Activated T-cell treated with anti-CD3 and anti-CD28 coated beads, Interleukin-2, amount 50 U/mL, for 72 hours (primary cell): ENCODE measurements at regions not wholly inside any gene's neighbourhood (a gene's known extent, or its start where the extent isn't known, plus 50 kb on each side); places are given as distances from the start of the nearest gene placed in this dataset.
A peak's percentile ranks its signal among the peaks of the same experiment; 100 is the strongest.

Source experiments
- ATAC-seq, 2 donors: fragments of 150-1000 bp; cut with Tn5 transposase; replicated peaks in 1 of 2; 2 replicates each; pipeline ENCODE4 v1.10.0; 2021; ENCODE audit warnings: moderate library complexity in 2 of 2, mild to moderate bottlenecking in 1 of 2
- DNase-seq, 2 donors: peaks; one replicate each; pipeline ENCODE4 v3.0.0; 2021 to 2022; ENCODE audit warnings: mixed read lengths in 1 of 2
- H3K27ac Mint-ChIP-seq: one replicate; pipeline ENCODE4 v1.8.0; 2022; ENCODE audit warnings: mild to moderate bottlenecking, moderate library complexity, mixed read lengths
- H3K27me3 Mint-ChIP-seq: one replicate; pipeline ENCODE4 v1.8.0; 2022; ENCODE audit warnings: low read depth, mixed read lengths
- H3K36me3 Mint-ChIP-seq, 2 donors: one replicate each; pipeline ENCODE4 v1.8.0; 2022; ENCODE audit warnings: mixed read lengths in 2 of 2, mild to moderate bottlenecking in 1 of 2; ENCODE audit not compliant: insufficient read depth in 2 of 2
- H3K4me1 Mint-ChIP-seq: one replicate; pipeline ENCODE4 v1.8.0; 2022; ENCODE audit warnings: low read depth, mixed read lengths
- H3K4me3 Mint-ChIP-seq, 2 donors: one replicate each; pipeline ENCODE4 v1.8.0; 2022; ENCODE audit warnings: mild to moderate bottlenecking in 2 of 2, mixed read lengths in 2 of 2, moderate library complexity in 2 of 2
- H3K9me3 Mint-ChIP-seq, 2 donors: one replicate each; pipeline ENCODE4 v1.8.0; 2022; ENCODE audit warnings: mixed read lengths in 2 of 2

DNA sequence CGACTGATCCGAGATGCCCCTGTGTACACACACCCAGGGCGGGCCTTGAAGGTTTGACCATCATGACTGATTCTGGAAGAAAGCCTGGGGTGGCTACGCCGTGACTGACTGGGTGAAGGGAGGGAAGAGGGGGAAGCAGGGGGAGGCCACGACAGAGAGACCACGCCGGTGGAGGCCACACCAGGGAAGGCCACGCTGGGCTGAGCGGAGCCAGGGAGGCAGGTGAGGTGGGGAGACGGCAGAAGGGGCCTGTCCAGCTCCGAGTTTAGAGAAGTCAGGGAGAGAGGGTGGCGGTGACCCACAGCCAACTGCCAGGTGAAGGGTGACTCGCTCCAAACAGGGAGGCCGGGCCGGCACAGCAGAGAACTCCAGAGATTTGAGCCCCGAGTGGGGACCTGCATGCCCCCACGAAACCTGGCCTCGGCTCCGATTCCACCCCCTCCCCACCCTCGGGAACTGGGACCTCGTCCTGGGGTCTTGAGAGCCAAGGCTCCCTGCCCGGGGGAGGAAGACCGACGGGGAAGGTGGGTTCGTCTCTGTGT lies 102.6 kb downstream of the PTPRS start:
- no peaks in the 10 kb centered on the region for H3K27me3 Mint-ChIP-seq
- H3K36me3 Mint-ChIP-seq, result no peaks in the 10 kb centered on the region
- H3K9me3 Mint-ChIP-seq, result no peaks in the 10 kb centered on the region
- no peak for DNase-seq
- H3K27ac Mint-ChIP-seq, result no peak overlapping the region
- no peak overlapping the region for H3K4me3 Mint-ChIP-seq
- no peaks in the 10 kb centered on the region for H3K4me1 Mint-ChIP-seq
- no peak for ATAC-seq

DNA sequence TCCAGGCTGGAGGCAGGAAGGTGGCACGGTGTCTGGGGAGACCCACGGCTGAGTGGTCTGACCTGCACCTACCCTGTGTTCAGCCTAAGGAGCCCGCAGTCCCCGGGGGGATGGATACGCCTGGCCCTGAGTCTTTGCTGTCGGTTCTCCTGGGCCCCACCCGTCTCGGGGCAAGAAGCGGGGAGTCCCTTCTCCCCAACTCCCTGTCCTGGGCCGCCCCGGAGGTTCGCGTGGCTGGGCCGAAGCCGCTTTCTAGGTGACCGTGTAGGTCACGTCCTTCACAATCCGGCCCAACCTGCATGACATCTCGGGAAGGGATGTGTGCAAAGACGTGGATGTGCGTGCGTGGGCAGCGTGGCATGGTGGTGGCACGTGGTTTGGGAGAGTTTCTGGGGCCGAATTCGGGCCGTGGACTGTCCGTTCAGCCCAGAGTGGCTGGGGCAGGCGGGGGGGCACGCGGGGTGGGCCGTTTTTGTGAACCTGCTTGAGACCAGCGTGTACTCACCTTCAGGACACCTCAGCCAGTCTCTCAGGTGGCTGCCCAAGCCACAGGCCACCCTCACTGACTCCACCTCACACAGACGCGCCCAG lies 103.3 kb downstream of the PTPRS start:
- Mint-ChIP-seq H3K27me3 (no peaks in the 10 kb centered on the region), H3K9me3 (no peaks in the 10 kb centered on the region), H3K4me3 (no peak overlapping the region), H3K36me3 (no peaks in the 10 kb centered on the region), H3K4me1 (no peaks in the 10 kb centered on the region), H3K27ac (no peak overlapping the region)
- DNase-seq (no peak), ATAC-seq (no peak)

DNA sequence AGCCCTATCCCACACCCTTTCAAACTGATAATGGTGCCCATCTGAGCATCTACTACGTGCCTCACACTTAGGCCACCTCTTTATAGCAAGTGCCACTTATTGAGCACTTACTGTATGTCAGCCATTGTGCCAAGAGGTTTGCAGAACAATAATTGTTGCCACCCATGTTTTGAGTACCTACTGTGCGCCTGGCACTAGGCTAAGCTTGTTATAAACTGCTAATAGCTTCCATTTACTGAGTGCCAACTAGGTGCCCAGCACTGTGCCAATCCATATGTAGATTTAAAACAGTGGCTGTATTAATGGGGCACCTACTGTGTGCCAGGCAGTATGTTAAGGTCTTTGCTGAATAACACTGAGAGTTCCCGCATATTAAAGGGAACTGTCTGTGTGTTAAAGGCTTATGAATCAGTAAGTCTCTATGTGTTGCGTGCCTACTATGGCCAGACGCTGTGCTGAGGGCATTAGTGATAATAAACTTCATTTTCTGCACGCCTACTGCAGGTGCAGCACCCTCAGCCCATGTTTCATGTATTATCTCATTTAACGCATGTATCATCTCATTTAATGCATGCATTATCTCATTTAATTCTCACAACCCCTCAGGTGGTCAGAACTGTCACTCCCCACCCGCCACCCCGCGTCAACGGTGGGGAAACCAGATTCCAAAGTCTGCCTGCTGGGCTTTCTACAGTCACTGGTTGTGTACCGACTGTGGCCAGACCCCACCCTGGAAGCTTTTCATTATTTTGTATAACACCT lies 105.0 kb downstream of the PTPRS start:
- ATAC-seq, result no peak
- Mint-ChIP-seq H3K4me3 (no peak overlapping the region), H3K9me3 (no peaks in the 10 kb centered on the region), H3K27me3 (peaks cover 3% of the 10 kb centered on the region), H3K4me1 (no peaks in the 10 kb centered on the region), H3K36me3 (no peaks in the 10 kb centered on the region), H3K27ac (no peak overlapping the region)
- no peak for DNase-seq

DNA sequence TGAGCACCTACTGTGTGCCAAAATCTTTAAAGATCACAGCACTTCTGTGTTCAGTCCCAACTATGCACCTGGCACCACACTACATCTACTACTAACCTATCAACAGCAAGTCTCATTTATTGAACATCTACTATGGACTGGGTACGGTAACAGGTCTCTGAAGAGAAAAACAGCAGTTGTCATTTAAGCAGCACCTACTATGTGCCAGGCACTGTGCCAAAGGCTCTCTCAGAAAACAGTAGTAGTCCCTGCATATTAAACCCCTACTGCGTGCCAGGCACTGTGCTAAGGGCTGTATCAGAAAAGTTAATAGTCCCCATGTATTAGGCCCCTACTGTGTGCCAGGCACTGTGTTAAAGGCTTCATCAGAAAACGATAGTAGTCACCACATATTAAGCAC lies 106.2 kb downstream of the PTPRS start:
- H3K36me3 Mint-ChIP-seq, result no peaks in the 10 kb centered on the region
- no peak overlapping the region for H3K4me3 Mint-ChIP-seq
- no peaks in the 10 kb centered on the region for H3K4me1 Mint-ChIP-seq
- no peaks in the 10 kb centered on the region for H3K9me3 Mint-ChIP-seq
- H3K27ac Mint-ChIP-seq, result no peak overlapping the region
- H3K27me3 Mint-ChIP-seq, result peaks cover 10% of the 10 kb centered on the region
- no peak for DNase-seq
- no peak for ATAC-seq

DNA sequence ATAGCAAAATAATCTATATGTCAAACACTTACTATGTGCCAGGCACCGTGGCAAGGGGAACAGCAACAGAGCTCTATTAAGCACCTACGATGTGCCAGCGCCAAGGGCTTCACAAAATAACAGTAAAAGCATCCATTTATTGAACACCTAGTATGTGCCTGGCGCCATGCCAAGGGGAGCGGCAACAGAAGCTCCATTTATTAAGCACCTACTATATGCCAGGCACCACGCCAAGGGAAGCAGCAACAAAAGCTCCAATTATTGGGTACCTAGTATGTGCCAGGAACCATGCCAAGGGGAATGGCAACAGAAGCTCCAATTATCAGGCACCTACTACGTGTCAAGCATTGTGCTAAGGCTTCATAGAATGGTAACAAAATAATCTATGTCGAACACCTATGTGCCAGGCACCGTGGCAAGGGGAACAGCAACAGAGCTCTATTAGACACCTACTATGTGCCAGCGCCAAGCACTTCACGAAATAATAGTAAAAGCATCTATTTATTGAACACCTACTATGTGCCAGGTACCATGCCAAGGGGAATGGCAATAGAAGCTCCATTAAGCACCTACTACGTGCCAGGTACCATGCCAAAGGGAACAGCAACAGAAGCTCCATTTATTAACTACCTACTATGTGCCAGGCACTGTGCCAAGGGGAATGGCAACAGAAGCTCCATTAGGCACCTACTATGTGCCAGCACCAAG lies 107.7 kb downstream of the PTPRS start:
- no peak for DNase-seq
- Mint-ChIP-seq H3K4me1 (peaks cover 5% of the 10 kb centered on the region), H3K4me3 (no peak overlapping the region), H3K27me3 (peaks cover 19% of the 10 kb centered on the region), H3K36me3 (no peaks in the 10 kb centered on the region), H3K9me3 (no peaks in the 10 kb centered on the region), H3K27ac (no peak overlapping the region)
- no peak for ATAC-seq

DNA sequence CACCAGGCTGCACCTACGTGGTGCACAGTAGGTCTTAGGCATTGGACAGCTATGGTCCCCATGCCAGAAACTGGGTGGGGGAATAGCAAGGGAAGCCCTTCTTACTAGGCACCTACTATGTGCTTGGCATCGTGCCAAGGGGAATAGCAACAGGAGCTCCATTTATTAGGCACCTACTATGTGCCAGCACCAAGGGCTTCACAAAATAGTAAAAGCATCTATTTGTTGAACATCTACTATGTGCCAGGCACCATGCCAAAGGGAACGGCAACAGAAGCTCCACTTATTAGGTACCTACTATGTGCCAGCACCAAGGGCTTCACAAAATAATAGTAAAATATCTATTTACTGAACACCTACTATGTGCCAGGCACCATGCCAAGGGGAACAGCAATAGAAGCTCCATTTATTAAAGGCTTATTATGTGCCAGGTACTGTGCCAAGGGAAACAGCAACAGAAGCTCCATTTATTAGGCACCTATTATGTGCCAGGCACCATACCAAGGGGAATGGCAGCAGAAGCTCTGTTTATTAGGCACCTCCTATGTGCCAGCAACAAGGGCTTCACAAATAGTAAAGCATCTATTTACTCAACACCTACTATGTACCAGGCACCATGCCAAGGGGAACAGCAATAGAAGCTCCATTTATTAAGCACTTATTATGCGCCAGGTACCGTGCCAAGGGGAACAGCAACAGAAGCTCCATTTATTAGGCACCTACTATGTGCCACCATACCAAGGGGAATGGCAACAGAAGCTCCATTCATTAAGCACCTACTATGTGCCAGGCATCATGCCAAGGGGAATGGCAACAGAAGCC lies 108.5 kb downstream of the PTPRS start:
- ATAC-seq (no peak), DNase-seq (no peak)
- Mint-ChIP-seq H3K9me3 (no peaks in the 10 kb centered on the region), H3K4me1 (peaks cover 5% of the 10 kb centered on the region), H3K4me3 (no peak overlapping the region), H3K27ac (no peak overlapping the region), H3K27me3 (peaks cover 19% of the 10 kb centered on the region), H3K36me3 (no peaks in the 10 kb centered on the region)

GRCh38 chr19:5230730-5231555 lies 109.7 kb downstream of the PTPRS start:
- no peaks in the 10 kb centered on the region for H3K9me3 Mint-ChIP-seq
- H3K27me3 Mint-ChIP-seq, result peaks cover 19% of the 10 kb centered on the region
- H3K4me3 Mint-ChIP-seq, result no peak overlapping the region
- no peak overlapping the region for H3K27ac Mint-ChIP-seq
- DNase-seq (no peak), ATAC-seq (no peak)
- peaks cover 5% of the 10 kb centered on the region for H3K4me1 Mint-ChIP-seq
- no peaks in the 10 kb centered on the region for H3K36me3 Mint-ChIP-seq

- ATAC-seq (no peak), DNase-seq (no peak)
- Mint-ChIP-seq H3K27ac (no peak overlapping the region), H3K4me3 (peak overlapping the region; percentile 42 to 50), H3K27me3 (peaks cover 19% of the 10 kb centered on the region), H3K36me3 (no peaks in the 10 kb centered on the region), H3K9me3 (no peaks in the 10 kb centered on the region), H3K4me1 (peaks cover 5% of the 10 kb centered on the region)
These were observed 110.8 kb downstream of the PTPRS start for GRCh38 chr19:5229778-5230335.

DNA sequence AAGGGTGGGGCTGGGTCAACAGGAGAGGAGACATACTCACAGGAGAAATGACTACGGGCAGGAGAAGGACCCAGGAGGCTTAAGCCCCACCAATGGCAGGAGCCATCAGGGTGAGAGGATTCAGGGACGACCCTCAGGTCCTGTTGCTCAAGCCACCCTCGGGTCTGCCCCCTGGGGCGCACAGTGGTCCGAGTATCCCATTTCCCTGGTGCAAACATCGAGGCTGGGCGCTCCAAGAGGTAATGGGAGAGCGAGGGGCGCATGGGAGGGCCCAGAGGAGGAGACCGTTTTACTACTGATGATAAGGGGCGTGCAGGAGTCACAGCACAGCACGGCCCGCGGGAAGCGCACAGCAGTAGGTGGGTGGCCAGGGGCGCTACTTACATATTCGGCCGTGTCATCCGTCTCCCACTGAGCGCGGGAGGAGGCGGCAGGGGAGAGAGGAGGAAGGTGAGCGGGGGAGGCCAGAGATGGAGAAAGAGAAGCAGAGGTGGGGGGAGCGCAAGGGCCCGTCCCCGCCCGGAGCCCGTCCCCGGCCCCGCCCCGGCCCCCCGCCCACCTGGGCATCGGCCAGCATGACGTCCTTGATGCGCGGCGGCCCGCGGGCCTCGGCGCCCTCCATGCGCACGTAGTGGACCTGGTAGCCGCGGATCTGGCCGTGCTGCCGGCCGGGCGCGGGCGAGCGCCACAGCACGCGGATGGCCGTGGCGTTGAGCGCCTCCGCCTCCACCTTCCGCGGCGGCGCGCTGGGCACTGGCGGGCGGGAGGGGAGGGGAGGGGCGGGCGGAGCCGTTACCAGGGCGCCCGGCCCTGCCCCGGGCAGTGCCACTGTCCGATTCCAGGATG lies 111.5 kb downstream of the PTPRS start:
- H3K4me1 Mint-ChIP-seq, result peaks cover 5% of the 10 kb centered on the region
- no peak overlapping the region for H3K27ac Mint-ChIP-seq
- peak overlapping the region; percentile 57 to 74 for H3K4me3 Mint-ChIP-seq
- H3K36me3 Mint-ChIP-seq, result no peaks in the 10 kb centered on the region
- H3K27me3 Mint-ChIP-seq, result peaks cover 19% of the 10 kb centered on the region
- H3K9me3 Mint-ChIP-seq, result no peaks in the 10 kb centered on the region
- DNase-seq (no peak), ATAC-seq (peak in 1 of 2 donors; percentile 15)

GRCh38 chr19:5228490-5228889 lies 112.1 kb downstream of the PTPRS start:
- DNase-seq (no peak), ATAC-seq (no peak)
- Mint-ChIP-seq H3K27me3 (peaks cover 19% of the 10 kb centered on the region), H3K4me1 (peaks cover 5% of the 10 kb centered on the region), H3K36me3 (no peaks in the 10 kb centered on the region), H3K9me3 (no peaks in the 10 kb centered on the region), H3K4me3 (peak overlapping the region; percentile 57 to 74), H3K27ac (no peak overlapping the region)

DNA sequence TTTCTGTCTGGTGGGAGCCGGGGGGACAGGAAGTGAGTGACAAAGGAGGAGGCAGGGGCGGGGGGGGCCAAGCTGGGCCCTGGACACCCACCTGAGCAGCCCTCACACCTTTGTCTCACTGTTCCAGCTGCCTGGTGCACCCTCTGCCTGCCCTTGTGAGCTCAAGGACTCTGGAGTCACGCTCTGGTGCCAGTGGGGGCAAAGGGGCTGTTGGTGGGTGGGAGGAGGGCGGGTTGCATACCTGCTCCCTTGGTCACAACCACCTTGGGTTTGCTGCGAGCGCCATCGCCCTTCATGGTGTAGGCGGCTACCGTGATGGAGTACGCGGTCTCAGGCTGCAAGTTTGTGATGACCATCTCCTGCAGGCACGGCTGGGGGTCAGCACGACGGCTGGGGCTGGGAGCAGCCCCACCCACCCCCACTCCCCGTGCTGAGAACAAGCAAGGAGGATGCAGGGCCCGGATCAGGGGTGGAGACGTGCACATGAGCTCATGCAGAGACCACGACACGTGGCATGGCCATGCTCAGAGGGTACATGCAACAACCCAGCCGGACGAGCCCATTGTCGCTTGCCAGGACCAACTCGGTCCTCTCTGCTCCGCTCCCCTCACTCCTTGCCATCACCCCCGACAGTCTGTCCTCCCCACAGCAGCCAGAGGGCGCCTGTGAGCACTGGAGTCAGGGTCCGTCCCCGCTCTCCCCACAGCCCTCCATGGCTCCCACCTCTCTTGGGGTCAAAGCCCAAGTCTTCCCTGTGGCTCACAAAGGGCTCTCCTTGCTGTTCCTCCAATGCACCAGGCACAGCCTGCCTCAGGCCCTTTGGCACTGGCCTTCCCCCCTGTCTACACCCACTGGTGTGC lies 114.9 kb downstream of the PTPRS start:
- H3K4me3 Mint-ChIP-seq, result no peak overlapping the region
- H3K9me3 Mint-ChIP-seq, result no peaks in the 10 kb centered on the region
- peaks cover 5% of the 10 kb centered on the region for H3K4me1 Mint-ChIP-seq
- H3K27me3 Mint-ChIP-seq, result peaks cover 16% of the 10 kb centered on the region
- H3K36me3 Mint-ChIP-seq, result no peaks in the 10 kb centered on the region
- ATAC-seq (no peak), DNase-seq (peak; percentile 15)
- no peak overlapping the region for H3K27ac Mint-ChIP-seq
